ENCODE measurements at regions not wholly inside any gene's neighbourhood (a gene's known extent, or its start where the extent isn't known, plus 50 kb on each side); places are given as distances from the start of the nearest gene placed in this dataset.

GRCh38 chr5:101989659-101990058, 306.4 kb downstream of the SLCO4C1 start:
- Histone ChIP-seq H3K27me3 (ENCODE audit: insufficient read depth) (no peaks in the 10 kb centered on the region), H3F3A (replicated peaks; ENCODE audit: low read depth) (no peaks in the 10 kb centered on the region), H3K4me2 (no peak overlapping the region), H3K4me1 (ENCODE audit: insufficient read depth) (no peaks in the 10 kb centered on the region), H3K79me2 (replicated peaks; ENCODE audit: insufficient read depth) (no peaks in the 10 kb centered on the region), H3K9me2 (ENCODE audit: insufficient read depth) (no peaks in the 10 kb centered on the region), H3K4me3 (no peak overlapping the region), H4K20me1 (replicated peaks; ENCODE audit: insufficient read depth) (no peaks in the 10 kb centered on the region), H3K27ac (ENCODE audit: low read depth) (no peak overlapping the region), H3K36me3 (ENCODE audit: insufficient read depth) (no peaks in the 10 kb centered on the region), H2AFZ (no peak overlapping the region)
- ATAC-seq (no peak), DNase-seq (ENCODE audit: low spot score) (no peak)
- no peaks in the 10 kb centered on the region for H3K9me3 Mint-ChIP-seq
- H3K4me3 Mint-ChIP-seq = no peak overlapping the region
- no peak overlapping the region for H3K27ac Mint-ChIP-seq
- TF ChIP-seq ZNF462 (CRISPR knock-in tag; IDR thresholded peaks at IDR 0.05) (no peak), ZNF114 (CRISPR knock-in tag; IDR thresholded peaks at IDR 0.05) (no peak), EZH2phosphoT487 (IDR thresholded peaks at IDR 0.05; ENCODE audit: unreplicated experiment) (no peak), STAT1 (IDR thresholded peaks at IDR 0.05; ENCODE audit: unreplicated experiment) (no peak), EZH2 (IDR thresholded peaks at IDR 0.05; ENCODE audit: low read depth, unreplicated experiment) (no peak), CTCF (conservative IDR thresholded peaks at IDR 0.05; ENCODE audit: low read depth in 2 of 2) (no peak), POLR2AphosphoS5 (IDR thresholded peaks at IDR 0.05; ENCODE audit: low read depth) (no peak), CREB1 (CRISPR knock-in tag; IDR thresholded peaks at IDR 0.05; ENCODE audit: low read depth) (no peak), ZNF331 (CRISPR knock-in tag; IDR thresholded peaks at IDR 0.05; ENCODE audit: low read depth) (no peak)
- TF ChIP-seq, protein P1, sequence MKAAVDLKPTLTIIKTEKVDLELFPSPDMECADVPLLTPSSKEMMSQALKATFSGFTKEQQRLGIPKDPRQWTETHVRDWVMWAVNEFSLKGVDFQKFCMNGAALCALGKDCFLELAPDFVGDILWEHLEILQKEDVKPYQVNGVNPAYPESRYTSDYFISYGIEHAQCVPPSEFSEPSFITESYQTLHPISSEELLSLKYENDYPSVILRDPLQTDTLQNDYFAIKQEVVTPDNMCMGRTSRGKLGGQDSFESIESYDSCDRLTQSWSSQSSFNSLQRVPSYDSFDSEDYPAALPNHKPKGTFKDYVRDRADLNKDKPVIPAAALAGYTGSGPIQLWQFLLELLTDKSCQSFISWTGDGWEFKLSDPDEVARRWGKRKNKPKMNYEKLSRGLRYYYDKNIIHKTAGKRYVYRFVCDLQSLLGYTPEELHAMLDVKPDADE (IDR thresholded peaks at IDR 0.05) = no peak
- H3K36me3 Mint-ChIP-seq (ENCODE audit: low read depth) = no peaks in the 10 kb centered on the region
- H3K27me3 Mint-ChIP-seq (ENCODE audit: insufficient read depth, low read depth, poor library complexity) = no peaks in the 10 kb centered on the region
- no peaks in the 10 kb centered on the region for H3K4me1 Mint-ChIP-seq
